ENCODE measurements at regions not wholly inside any gene's neighbourhood (a gene's known extent, or its start where the extent isn't known, plus 50 kb on each side); places are given as distances from the start of the nearest gene placed in this dataset.
"Not testable (repeated sequence)": the region's sequence is repeated elsewhere in the genome, so short reads cannot be mapped to it uniquely, and the experiment has no call there.

DNA sequence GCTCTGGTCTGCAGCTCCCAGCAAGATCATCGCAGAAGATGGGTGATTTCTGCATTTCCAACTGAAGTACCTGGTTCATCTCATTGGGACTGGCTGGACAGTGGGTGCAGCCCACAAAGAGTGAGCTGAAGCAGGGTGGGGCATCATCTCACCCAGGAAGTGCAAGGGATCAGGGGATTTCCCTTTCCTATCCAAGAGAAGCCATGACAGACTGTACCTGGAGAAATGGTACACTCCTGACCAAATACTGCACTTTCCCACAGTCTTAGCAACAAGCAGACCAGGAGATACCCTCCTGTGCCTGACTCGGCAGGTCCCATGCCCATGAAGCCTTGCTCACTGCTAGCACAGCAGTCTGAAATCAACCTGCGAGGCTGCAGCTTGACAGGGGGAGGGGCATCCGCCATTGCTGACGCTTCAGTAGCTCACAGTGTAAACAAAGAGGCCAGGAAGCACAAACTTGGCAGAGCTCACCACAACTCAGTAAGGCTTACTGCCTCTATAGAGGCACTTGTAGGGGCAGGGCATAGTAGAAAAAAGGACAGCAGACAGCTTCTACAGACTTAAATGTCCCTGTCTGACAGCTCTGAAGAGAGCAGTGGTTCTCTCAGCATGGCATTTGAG lies 60.5 kb downstream of the AREG start:
- not testable (repeated sequence) for DNase-seq

DNA sequence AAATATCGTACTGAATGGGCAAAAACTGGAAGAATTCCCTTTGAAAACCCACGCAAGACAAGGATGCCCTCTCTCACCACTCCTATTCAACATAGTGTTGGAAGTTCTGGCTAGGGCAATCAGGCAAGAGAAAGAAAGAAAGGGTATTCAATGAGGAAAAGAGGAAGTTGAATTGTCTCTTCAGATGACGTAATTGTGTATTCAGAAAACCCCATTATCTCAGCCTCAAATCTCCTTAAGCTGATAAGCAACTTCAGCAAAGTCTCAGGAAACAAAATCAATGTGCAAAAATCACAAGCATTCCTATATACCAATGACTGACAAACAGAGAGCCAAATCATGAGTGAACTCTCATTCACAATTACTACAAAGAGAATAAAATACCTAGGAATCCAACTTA lies 64.4 kb downstream of the AREG start:
- DNase-seq: peak in 1 of 2 donors; percentile 50

DNA sequence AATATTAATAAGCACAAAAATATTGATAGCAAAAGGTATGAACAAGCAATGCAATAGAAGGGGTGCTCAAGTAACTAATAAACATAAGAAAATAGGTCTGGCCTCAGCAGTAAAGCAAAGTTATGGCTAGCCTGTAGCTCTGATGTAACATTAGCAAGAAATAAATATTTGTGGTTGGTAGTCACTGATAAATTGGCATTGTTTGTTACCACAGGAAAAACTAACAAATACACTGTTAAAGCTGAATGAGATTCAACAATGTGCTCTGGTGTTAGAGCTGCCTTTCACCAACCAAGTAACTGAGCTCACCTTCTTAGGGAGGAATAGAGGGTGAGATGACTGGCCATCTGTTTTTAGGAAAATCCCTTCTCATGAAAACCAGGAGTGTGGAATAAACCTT lies 71.4 kb downstream of the AREG start:
- no peak for DNase-seq

DNA sequence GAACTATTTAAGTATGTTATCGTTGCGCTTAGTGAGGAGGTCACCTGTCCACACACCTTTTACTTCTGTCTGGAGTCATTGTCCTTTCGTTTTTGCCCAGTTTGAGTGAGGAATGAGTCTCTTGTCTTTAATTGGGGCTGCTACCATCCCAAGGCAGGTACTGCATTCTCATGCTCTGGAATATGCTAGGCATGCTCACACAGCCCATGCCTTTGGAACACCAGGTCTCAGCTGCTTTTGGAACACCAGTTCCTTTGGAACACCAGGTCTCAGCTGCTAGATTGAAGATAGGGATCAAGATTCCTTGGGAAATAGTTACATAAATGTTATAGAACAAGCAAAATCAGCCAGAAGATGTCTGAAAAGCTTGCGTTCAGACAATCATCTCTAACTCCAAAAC lies 73.1 kb downstream of the AREG start:
- no peak for DNase-seq

DNA sequence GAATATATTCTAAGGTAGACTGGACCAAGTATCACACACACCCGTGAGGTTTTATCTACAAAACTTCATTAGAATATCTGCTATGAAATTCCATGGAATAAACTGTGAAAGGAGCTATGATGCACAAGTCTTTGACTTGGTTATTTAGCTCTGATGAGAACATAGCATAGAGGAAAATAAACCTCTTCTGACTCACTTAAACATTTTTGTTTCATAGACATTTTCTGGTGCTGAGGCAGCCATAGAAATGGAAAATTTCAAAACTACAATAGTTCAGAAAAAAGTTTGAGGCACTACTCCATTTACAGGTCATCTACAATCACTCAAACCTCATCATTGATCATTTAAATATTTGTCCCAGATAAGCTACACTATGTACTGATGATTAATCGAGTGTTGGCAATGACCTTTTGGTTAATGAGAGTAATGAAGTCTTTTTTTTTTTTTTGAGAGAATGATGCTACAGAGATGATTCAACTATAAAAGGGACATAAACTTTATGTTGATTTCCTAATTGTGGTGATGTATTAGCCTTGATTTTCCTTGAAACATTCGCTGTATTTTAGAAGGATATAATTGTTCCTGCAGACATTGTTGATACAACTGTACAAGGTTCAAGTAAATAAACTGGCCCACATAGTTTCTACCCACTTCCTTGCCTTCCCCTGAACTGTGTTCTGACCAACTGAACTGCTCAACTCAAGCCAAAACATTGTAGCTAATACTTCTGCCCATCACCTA lies 77.5 kb downstream of the AREG start:
- no peak for DNase-seq

DNA sequence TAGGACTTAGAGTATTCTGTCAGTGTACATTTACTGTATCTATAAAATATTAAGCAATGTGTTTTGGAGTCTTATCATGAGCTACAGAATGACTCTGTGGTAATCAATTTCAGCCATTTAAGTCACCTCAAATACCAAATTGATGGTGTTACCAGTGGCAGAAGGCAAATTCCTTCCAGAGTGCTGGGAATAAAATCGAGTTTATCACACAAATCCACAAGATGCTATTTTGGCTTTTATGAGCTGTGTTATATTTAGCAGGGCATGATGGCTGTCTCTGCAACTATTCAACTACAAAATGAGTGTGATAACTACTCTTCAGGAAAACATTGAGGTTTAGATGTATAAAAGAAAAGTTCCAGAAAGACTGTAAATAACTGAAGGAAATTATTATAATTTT lies 78.2 kb downstream of the AREG start:
- no peak for DNase-seq

DNA sequence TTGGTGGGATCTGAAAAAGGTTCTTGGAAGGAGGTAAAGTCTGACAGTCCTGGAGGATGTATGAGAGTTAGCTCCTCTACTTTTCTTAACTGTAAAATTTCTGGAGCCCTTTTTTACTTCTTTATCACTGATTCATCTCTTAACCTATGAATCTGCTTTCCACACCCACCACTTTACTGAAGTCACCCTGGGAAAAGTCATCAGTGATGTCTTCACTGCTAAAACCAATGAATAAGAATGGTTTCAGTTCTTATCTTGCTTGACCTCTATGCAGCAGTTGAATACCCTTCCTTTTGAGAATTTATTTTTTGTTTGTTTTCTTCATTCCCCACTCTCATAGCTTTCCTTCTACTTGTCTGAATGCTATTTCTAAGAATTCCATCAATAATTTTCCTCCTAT lies 80.0 kb downstream of the AREG start:
- DNase-seq: no peak

DNA sequence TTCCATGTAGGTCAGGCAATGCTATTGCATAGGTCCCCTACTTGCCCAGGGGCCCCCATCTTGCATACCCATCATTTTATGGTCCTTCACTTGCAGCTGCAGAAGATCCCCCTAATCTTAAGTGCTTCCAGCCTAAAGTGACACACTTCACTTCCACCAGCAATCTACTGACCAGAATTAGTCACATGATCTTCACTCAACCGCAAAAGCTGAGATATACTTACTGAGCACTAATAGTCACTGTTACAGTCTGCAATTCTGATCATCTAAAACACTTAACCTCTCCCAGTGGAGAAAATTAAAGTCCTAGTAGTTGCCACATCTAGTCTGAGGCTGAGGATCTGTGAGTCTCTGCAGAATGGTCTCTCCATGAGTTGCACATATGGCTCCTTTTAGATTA lies 82.1 kb downstream of the AREG start:
- no peak for DNase-seq

DNA sequence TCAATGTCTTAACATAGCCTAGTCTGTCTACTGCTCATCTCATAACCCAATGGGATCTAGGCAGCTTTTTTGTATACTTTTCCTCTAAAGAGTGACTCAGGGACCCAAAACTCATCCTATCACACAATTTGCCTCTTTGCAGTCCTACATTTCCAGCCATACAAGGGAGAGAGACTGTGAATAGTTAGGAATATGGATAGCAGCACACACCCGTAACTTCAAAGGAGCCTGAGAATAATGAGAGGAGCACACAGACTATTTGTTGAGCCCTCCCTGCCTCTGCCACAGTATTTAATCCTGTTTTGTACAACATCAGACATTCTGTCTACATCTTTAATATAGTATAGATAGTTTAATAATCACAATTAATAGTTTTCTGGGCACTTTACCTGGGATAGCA lies 83.2 kb downstream of the AREG start:
- no peak for DNase-seq

DNA sequence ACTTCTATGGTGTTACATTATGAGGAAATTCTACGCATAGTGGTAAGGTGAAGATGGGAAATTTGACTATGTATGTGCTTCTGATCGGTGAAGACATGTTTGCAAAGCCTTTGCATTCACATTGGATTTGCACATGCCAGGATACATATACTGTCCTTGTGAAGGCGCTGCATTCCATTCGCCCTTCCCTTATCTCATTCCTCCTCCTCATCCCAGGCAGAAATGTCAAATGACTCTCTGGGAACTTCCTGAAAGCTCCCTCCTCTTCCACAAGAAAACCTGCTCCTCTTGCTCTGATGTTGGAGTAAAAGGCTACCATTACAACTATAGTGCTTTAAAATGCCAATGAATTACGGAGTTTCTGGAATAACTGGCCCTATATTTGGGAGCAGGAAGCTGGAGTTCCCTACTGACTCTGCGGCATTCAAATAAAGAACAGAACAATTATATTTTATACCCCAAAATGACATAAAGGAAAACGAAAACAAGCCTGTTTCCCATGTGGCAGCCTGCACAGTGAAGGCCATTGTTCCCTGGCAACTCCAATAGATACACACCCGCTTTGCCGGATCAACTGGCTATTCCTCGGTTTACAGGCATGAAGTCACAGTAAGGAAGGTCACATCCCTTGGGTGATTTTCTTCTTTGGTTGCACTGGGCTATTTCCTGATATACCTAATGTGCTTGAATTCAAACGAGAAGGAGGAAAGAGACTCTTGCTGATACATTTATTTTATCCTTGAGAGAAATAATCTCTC lies 84.5 kb downstream of the AREG start:
- no peak for DNase-seq

DNA sequence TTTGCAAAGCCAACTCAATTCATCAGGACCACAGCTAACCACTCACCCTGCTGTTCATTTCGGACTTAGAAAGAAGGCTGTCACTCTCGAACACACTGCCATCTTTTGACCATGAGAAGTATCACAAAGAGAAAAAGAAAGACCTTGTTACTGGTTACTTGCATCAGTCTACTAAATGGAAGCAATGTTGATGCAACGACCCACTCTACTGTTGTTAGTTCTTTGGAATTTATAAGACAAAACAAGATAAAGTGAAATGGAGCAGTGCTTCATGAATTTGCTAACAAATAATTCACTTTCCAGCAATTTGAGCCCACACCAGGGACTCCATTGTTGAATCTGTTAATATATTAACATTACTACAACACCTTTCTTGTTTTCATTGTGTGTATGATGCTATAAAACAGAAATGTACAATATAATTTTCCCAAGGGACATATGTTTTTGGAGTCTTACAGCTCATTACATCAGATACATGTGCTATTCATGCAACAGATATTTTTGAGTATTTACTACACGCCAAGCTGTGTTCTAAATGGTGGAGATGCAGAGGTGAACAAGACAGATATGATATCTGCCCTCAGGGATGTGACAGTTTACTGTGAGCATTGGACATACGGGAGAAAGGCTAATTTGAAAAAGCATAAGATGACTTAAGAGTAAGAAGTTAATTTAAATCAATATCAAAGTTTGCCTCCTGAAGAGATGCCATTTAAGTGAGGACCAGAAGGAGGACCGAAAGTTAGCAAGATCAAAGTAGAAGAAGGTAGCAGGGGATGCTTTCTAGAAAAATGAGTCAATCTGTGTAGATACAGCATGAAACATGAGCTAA lies 87.2 kb downstream of the AREG start:
- DNase-seq: peak in 1 of 2 donors; percentile 39

DNA sequence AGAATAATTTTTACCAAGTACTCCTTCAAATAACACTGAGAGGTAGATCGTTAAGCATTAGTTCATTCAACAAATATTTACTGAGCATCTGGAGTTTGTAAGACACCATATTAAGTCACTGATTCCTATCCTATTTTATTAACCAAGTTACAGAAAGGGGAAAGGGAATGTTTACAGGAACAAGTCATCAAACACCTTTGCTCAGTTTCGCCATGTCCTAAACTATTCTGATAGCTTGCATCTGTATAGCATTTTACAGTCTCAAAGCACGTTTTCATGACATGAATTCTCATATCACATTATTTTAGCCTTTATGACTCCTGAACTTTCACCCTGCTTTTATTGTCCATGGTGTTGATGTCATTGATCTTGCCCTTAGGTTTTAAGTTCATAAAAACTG lies 89.2 kb downstream of the AREG start:
- no peak for DNase-seq

DNA sequence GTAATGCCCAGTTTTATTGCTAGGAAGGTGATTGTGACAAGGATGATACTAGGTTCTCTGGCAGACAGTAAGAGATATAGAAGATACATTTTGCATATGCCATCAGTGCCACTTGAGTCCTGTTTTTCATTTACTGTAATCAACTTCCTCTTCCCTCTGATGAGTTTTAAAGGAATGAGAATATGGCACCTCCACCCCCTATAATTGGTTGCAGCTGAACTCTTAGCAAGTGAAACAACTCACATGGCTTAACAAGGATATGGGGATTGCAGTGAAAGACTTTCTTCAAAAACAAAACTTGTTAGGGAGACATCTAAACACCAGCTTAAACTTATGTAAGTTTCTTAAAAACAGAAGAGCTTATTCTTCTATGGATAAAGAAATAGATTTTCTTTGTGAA lies 90.0 kb downstream of the AREG start:
- DNase-seq: no peak

DNA sequence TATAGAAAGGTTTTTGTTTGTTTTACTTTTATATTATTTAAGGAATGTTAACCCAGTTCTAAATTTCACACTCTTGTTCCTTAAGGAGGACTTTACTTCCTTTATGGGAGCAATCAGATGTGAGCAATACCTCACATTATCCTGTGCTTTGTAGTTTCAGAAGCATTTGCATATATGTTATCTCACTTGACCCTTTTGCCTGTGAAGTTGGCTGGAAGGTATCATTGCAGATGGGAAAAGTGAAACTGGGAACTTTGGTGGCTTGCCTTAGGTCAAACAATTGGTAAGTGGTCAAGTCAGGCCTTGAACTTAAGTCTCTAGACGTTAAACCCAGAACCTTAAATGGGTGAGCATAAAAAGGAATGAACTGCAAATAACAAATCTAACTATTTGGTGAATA lies 90.6 kb downstream of the AREG start:
- DNase-seq: no peak

DNA sequence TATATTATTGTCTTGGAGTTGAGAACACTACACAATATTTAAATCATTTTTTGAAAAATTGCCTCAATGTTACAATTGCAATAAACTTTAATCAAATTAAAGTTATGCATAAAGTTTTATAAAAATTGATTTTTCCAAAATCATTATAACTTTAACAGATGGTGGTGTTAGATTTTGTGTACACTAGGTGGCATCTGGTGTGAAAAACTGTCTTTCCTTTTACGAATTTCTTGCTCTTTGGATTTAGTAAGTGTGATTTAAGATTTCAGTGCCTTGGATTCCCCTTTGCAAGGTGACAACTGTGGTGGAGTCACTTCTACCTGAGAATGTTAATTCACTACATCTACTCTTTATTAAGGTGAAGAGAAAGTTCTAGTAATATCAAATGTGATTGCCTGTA lies 91.6 kb downstream of the AREG start:
- peak in 1 of 2 donors; percentile 6 for DNase-seq

DNA sequence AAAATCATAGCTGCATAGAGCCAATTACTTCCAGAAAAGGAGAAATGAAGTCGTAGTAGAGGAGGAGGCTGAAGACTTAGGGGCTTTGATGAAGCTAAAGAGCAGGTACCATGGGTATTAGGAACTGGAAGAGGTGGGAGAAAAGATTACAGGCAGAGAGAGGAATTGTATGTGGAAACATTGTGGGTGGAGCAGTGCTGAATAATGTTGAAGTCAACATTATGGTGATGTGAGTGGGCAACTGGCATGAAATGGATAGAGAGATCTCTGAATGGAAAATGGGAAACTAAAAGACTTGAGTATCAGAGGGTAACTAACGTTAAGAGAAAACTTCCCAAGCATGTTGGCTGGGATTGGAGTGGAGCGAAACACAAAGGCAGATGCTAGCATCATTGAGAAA lies 92.5 kb downstream of the AREG start:
- no peak for DNase-seq

DNA sequence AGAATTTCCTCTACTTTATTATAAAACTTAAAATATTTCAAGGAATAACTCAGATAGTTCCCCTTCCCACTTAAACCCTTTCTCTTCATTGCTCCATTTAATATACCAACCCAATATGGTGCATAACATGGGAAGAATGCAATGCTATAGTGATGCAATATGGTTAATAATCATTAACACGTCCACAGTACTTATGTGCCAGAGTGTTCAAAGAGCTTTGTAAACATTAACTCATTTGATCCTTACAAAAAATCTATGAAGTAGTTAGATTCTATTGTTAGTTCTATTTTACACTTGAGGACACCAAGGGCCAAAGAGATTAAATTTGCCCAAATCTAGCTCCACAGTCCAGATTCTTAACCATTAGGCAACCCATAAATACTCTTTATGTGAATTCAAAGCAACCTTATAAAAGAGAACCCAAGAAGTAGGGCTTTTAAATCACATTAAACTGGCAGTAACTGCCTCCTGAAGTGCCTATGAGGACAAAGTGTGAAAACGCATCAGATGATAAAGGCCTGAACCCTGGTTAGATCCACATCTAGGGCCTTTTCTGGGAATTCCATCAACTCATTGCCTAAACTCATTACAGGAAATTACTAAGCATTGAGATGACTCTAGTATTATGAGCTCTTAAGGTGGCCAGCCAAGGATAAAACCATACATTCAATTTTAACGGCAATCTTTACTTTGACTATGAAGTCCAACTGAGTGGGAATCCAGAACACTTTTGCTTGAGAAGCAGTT lies 94.3 kb downstream of the AREG start:
- no peak for DNase-seq

DNA sequence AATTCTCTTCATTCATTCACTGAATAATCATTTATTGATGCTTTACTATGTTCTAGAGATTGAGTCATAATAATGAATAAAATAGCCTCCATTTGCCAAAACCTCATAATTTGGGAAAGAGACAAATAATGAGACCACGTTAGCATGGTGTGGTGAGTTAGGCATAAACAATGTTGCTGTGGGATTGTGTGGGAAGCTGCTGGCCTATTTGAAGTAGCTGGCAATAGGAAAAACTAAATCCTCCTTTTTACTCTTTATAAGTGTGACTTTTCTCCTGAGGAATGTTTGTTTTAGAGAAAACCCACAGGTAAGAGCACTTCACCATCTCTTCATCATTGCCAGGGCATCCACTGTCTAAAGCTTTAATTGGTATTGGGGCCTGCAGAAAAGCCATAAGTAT lies 95.3 kb downstream of the AREG start:
- no peak for DNase-seq

DNA sequence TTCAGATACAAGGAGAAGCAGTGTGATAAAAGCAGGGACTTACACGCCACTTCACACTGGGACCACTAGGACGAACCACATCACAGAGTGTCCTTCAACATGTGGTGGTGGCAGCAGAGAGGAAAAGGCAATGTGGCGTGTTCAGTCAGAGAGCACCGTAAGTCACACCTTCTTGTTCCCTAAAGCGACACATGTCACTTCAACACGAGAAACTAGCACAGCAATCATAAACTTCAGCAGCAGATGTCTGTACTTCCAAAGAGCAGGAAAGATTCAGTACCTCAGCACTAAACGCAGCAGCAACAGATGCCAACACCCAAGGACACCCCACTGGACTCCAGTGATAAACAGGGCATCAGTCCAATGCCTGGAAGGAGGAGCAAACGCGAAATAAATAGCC lies 96.7 kb downstream of the AREG start:
- DNase-seq: no peak

DNA sequence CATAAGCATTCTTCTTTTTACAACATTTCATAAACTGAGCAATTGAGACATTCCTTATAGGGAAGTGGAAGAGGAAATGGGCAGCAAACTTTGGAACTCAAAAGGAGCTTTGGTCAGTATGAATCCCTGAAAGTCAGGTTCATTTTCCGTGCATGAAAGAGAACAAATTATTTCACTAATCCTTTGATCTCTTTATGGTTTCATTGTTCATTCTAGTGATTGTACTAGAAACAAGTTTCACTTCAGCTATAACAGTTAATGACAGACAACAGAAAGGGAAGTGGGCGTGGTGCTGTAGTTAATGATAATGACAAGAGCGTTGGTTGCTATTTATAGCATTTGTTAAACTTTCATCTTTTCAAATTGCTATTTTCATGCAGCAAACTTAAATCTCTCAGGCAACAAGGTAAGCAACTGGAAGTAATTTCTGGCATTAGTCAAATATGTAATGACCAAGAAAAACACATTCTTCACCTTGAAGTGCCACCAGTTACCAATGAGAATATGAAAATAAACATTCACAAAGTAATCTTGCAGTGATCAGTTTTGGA lies 98.4 kb downstream of the AREG start:
- peak in 1 of 2 donors; percentile 9 for DNase-seq

DNA sequence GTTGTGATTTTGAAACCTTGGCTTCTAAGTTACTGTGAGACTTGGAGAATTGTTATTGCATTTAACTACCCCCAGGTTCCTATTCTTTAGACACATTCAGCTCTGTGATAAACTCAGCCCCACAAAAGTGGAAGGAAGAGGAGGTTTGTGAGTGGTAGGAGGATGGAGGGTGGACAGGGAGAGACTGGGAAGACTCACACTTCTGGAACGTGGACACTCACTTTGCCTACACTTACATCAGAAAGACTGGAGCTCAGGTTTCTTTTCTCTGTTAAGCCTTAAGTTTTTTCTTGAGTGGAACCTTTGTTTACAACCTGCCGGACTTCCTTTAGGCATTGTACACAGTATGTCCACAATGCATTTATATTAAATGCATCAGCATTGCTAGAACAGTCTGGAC lies 99.0 kb downstream of the AREG start:
- no peak for DNase-seq

DNA sequence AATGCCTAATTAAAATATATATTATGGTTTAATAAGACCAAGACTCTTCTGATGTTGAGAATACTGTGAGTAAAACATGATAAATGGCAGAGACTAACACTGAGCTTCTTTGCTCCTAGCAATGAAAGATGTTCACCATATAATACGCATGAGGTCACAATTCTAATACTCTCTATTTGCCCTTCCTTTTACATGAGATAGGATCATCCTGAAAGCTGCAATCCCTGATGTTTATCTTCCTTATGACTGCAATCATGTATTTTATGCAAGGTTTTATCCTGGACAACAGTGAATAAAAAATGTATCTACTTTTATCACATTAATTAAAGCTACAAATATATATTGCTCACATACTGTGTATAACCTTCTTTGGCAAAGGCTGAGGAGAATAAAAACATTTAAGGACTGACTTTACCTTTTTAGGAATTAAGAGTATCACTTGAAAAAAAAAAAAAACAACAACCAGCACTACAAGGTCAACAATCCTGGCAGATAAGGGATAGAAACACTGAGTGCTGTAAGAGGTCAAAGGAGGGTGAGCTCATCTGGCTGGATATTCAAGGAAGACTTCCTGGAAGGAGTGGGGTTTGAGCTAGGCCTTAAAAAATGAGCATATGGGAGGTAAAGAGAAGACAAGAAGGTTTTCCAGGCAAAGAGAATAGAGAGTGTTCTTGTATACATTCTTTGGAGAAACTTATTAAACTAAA lies 99.9 kb downstream of the AREG start:
- no peak for DNase-seq
